Right ventricle myocardium inferior (tissue), 1 donor: ENCODE measurements at regions not wholly inside any gene's neighbourhood (a gene's known extent, or its start where the extent isn't known, plus 50 kb on each side); places are given as distances from the start of the nearest gene placed in this dataset.
"Not testable (repeated sequence)": the region's sequence is repeated elsewhere in the genome, so short reads cannot be mapped to it uniquely, and the experiment has no call there.

ENCODE experiments used
- ATAC-seq: fragments of 200-7000 bp; cut with Tn5 transposase; one replicate; pipeline ENCODE4 v1.9.1; 2020; ENCODE audit warnings: mild to moderate bottlenecking, moderate library complexity
- DNase-seq: peaks from one replicate; pipeline ENCODE4 v3.0.0; 2021; ENCODE audit errors: missing footprints
- intact Hi-C: fragments of 100-400 bp; cut with DNase I; formaldehyde crosslinking; loops from one replicate; pipeline ENCODE4 v1.11.0; 2022
- donor health status: DM: no; HTN: yes; CAD: no; lungs with severe emphysema.

DNA sequence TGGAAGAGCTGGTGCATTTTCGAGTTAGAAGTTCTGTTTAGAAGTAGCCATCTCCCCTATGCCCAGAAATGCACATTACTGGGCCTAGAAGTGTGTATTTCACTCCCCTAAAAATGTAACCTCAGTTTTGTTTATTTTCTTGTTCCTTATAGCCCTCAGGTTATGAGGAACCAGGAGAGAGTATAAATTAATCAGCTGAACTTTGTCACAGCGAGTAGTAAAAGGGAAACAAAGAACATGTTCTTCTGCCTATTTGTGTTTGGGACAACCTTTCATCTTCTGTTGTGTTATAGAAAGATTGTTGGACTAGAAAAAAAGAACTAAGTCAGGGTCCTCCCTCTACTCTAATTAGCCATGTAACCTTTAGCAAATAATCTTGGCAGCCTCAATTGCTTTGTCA lies 160.5 kb upstream of the PDE4B start:
- ATAC-seq (no peak), DNase-seq (no peak)
- intact Hi-C loops: no loop called here

DNA sequence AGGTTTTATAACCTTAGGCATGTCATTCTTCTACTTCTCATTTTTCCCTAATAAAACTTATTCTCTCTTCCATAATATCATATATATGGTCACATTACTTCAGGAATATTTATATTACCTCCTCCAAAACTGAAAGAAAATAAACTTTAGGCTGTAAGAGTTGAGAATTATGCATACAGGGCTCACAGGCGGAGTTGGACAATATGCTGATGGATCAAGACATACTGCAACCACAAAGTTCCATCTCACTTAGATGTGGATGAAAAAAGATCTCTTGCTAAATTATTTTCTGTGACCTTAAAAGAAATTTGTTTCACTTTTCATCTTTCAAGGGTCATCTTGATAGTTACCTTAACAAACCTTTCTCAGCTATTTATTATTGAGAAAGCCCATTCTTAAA lies 152.6 kb upstream of the PDE4B start:
- no peak for DNase-seq
- ATAC-seq: no peak
- intact Hi-C loops: no loop called here

GRCh38 chr1:65649185-65649584 lies 143.5 kb upstream of the PDE4B start:
- DNase-seq, intact Hi-C loops, ATAC-seq: not testable (repeated sequence)

DNA sequence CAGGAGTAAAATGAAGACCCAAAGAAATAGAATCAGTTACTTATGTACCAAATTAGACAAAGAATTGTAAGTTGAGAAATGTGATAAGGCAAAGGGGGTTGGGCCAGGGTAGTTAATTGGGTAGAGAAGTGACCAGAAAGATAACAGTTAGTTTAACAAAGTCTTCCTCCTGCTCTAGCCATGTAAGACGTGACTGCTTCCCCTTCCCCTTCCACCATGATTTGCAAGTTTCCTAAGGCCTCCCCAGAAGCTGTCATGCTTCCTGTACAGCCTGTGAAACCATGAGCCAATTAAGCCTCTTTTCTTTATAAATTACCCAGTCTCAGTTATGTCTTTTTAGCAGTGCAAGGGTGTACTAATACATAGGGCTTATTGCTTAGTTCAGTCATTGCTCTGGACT lies 142.0 kb upstream of the PDE4B start:
- intact Hi-C loops: no loop called here
- no peak for DNase-seq
- ATAC-seq: no peak

GRCh38 chr1:65654526-65654925 lies 138.2 kb upstream of the PDE4B start:
- intact Hi-C loops, DNase-seq, ATAC-seq: not testable (repeated sequence)

DNA sequence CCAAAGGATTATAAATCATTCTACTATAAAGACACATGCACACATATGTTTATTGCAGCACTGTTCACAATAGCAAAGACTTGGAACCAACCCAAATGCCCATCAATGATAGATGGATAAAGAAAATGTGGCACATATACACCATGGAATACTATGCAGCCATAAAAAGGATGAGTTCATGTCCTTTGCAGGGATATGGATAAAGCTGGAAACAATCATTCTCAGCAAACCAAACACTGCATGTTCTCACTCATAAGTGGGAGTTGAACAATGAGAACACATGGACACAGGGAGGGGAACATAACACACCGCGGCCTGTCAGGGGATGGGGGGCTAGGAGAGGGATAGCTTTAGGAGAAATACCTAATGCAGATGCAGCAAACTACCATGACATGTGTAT lies 135.1 kb upstream of the PDE4B start:
- DNase-seq, ATAC-seq, intact Hi-C loops: not testable (repeated sequence)

- ATAC-seq (no peak), DNase-seq (no peak)
- intact Hi-C loops: no loop called here
These were observed 134.6 kb upstream of the PDE4B start for GRCh38 chr1:65658122-65658521.

- intact Hi-C loops: no loop called here
- DNase-seq: no peak
- no peak for ATAC-seq
These were observed 124.3 kb upstream of the PDE4B start for GRCh38 chr1:65668368-65668767.

DNA sequence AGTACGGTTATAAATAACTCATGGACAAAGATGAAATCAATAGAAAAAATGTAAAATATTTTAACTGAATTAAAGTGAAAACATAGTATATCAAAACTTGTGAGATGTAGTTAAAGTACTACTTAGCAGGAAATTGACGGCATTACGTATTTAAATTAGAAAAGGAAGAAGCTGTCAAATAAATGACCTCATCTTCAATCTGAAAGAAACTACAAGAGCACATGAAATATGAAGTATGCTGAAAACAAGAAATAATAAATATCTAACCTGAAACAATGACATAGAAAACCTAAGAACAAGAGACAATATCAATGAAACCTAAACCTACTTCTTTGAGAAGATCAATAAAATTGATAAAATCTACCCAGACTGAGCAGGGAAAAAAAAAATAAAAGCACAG lies 122.2 kb upstream of the PDE4B start:
- DNase-seq (no peak), ATAC-seq (no peak)
- intact Hi-C loops: no loop called here

DNA sequence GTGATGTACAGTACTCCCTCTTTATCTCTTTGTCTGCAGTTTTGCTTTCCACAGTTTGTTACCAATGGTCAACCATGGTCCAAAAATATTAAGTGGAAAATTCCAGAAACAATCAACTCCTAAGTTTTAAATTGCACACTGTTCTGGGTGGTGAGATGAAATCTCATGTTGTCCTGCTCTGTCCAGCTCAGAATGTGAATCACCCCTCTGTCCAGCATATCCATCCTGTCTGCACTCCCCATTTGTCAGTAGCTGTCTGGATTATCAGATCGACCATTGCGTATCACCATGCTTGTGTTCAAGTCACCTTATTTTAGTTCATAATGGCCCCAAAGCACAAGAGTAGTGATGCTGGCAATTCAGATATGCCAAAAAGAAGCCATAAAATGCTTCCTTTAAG lies 118.2 kb upstream of the PDE4B start:
- no peak for DNase-seq
- intact Hi-C loops: no loop called here
- no peak for ATAC-seq

GRCh38 chr1:65679773-65680172 lies 112.9 kb upstream of the PDE4B start:
- DNase-seq: no peak
- intact Hi-C loops: loop anchor here (10.0 kb wide), 2 partner anchors 615 to 995 kb away; no protein-coding TSS in a partner anchor
- no peak for ATAC-seq

GRCh38 chr1:65681096-65681495 lies 111.6 kb upstream of the PDE4B start:
- DNase-seq (no peak), ATAC-seq (no peak)
- intact Hi-C loops: loop anchor here (10.0 kb wide), 2 partner anchors 616 to 996 kb away; no protein-coding TSS in a partner anchor

DNA sequence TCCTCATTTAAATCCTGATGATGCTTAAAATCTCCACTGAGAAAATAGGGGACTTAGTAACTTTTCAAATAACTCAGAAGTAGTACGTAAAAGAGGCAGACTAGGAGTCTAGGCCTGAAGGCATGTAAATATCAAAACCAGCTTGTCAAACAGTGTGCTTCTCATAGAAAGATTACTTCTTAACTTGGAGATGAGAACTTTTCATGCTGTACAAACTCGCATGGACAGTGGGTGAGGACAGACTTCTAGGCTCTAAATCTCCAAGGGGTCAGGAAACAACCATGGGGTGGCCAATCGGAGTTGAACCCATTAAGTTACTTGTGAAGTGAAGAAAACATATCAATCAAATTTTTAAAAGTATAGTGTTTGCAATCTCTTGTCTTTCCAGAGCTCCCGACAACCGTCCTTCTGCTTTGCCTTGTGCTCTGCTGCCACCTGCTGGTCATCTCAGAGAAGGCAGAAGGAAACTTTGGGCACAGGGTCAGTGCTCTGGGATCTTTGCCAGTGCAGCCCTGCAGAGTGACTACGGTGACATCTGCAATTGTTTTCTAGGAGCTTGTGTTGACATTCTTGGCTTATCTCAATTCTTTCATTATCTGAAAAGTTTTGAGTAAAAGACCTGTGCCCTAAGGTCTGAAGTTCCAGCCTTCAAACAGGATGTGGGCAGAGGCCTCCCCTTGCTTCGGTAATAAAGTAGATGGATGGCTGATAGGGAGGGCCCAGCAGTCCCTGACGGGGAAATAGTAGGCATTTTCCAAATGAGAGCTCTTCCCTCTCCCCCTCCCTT lies 105.1 kb upstream of the PDE4B start:
- DNase-seq: peak; percentile 88
- intact Hi-C loops: loop anchor here (1.0 to 10.0 kb wide), 4 partner anchors 255 to 1003 kb away; no protein-coding TSS in a partner anchor
- ATAC-seq: peak; percentile 76

DNA sequence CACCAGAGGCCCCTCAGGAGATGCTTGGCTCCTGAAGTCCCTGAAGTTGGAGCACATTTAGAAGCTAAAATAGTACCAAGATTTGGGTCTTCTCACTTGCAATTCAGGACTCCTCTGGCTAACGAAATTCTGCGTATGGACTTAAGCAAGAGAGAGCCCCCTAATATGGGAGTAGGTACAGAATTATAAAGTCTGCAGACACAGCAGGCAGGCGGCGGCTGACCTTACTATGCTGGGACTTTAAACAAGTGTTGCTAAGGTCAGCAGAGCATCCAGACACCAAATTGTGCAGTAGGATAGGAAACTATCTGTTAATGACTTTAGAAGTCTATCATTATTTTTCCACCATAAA lies 104.5 kb upstream of the PDE4B start:
- intact Hi-C loops: loop anchor here (5.0 to 10.0 kb wide), 3 partner anchors 256 to 1003 kb away; no protein-coding TSS in a partner anchor
- ATAC-seq (no peak), DNase-seq (no peak)

DNA sequence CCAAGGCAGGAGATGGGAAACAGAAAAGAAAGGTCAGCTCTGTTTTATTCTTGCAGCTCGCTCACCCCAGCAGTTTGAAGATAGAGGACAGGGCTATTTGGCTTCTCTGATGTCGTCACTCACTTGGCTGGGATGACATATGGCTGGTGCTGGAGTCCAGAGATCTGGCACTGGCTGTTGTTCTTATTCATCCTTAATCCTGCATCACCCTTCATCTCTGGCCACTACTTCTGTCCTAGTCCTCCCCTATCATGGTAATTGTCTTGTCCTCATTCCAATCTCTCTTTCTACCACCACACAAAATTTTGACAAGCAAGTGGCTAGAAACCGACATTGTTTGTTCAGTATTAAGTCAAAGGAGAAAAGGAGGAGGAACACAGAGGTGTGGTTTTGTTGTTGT lies 103.8 kb upstream of the PDE4B start:
- DNase-seq: no peak
- no peak for ATAC-seq
- intact Hi-C loops: loop anchor here (5.0 to 10.0 kb wide), 3 partner anchors 257 to 1004 kb away; no protein-coding TSS in a partner anchor

DNA sequence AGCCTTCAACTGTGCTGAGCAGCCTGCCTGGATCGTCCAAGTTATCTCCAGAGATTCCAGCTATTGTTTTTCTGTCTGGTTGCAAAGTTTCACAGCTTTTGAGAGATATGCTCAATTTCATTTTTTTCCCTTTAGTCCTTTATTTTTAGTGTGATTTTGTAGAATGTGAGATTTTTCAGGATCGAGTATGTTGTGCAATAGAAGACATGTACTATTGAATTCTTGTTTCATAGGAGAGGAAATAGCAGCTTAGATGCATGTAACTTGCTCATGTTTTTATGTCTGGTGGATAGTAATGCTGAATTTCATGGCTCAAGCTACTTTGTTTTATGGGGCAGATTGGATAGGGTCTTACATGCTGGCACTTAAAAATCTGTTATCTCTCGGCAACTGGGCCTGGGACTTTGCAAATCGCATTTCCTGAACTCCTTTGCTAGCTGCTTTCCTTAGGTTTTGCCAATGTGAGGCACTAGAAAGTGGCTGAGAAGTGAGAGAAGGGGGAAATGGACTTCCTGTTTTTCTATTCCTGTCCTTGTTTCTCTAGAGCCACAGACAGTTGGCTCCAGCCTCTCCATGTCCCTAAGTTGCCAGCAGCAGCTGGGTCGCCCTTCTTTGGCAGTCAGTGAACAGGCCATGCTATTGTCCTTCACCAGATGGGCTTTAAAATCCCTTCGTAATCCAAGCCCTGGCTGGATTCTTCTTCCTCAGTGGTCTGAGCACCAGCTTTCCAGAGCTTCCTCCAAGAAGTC lies 101.4 kb upstream of the PDE4B start:
- DNase-seq (no peak), ATAC-seq (peak; percentile 56)
- intact Hi-C loops: no loop called here

- peak; percentile 25 for ATAC-seq
- DNase-seq: no peak
- intact Hi-C loops: no loop called here
These were observed 100.7 kb upstream of the PDE4B start for GRCh38 chr1:65691972-65692371.

GRCh38 chr1:65694126-65694525 lies 98.6 kb upstream of the PDE4B start:
- intact Hi-C loops: no loop called here
- no peak for DNase-seq
- no peak for ATAC-seq

DNA sequence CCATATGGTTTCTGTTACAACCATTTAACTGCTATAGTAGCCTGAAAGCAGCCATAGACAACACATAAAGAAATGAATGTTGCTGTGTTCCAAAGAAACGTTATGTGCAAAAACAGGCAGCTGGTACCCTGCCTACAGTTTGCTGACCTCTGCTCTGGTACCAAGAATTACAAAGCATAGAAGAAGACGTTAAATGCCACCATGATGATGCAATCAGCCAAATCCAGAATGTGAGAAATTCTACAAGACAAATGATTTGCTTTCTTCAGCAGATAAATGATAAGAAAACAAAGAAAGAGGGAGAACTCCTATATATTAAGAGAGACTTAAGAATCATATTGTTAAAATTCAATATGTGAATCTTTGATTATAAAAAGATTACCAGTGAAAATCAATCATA lies 97.8 kb upstream of the PDE4B start:
- no peak for DNase-seq
- intact Hi-C loops: no loop called here
- ATAC-seq: no peak

DNA sequence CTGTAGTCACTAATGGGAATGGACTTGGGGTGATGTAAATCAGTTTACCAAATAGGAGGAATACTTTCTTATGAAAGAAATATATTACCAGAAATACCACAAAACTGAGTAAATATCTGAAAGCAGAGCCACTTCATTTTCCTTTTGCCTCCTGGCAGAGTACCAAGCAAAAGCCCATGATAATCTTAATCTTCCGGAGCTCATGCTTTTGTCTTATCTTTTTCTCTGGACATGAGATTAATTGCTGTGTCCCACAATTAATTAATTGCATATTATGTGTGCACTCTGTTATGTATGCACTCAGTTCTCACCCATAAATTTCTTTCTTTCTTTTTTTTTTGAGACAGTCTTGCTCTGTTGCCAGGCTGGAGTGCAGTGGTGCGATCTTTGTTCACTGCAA lies 94.1 kb upstream of the PDE4B start:
- DNase-seq (no peak), ATAC-seq (no peak)
- intact Hi-C loops: no loop called here
